ENCODE measurements at regions not wholly inside any gene's neighbourhood (a gene's known extent, or its start where the extent isn't known, plus 50 kb on each side); places are given as distances from the start of the nearest gene placed in this dataset.

GRCh38 chr16:85162478-85163277 is 50.4 kb upstream of the CIBAR2 start:
- peak; percentile 54 for DNase-seq

GRCh38 chr16:85163278-85164112 is 51.2 kb upstream of the CIBAR2 start:
- no peak for DNase-seq

GRCh38 chr16:85164431-85164830 is 52.2 kb upstream of the CIBAR2 start:
- DNase-seq, result no peak

- DNase-seq, result no peak
These were observed 52.7 kb upstream of the CIBAR2 start for GRCh38 chr16:85164838-85165516.

GRCh38 chr16:85165781-85166180 is 53.5 kb upstream of the CIBAR2 start:
- no peak for DNase-seq

GRCh38 chr16:85166281-85166680 is 54.0 kb upstream of the CIBAR2 start:
- no peak for DNase-seq

- no peak for DNase-seq
These were observed 54.7 kb upstream of the CIBAR2 start for GRCh38 chr16:85166699-85167588.

- DNase-seq, result no peak
These were observed 55.6 kb upstream of the CIBAR2 start for GRCh38 chr16:85167589-85168537.

GRCh38 chr16:85168732-85169256 is 56.5 kb upstream of the CIBAR2 start:
- DNase-seq, result no peak

- no peak for DNase-seq
These were observed 57.2 kb upstream of the CIBAR2 start for GRCh38 chr16:85169333-85170065.

GRCh38 chr16:85170066-85170491 is 57.8 kb upstream of the CIBAR2 start:
- DNase-seq, result no peak

GRCh38 chr16:85170590-85171003 is 58.3 kb upstream of the CIBAR2 start:
- no peak for DNase-seq

GRCh38 chr16:85171004-85171758 is 58.9 kb upstream of the CIBAR2 start:
- no peak for DNase-seq

GRCh38 chr16:85171759-85172454 is 59.6 kb upstream of the CIBAR2 start:
- DNase-seq, result no peak

- DNase-seq, result no peak
These were observed 60.3 kb upstream of the CIBAR2 start for GRCh38 chr16:85172455-85173145.

- DNase-seq, result no peak
These were observed 61.1 kb upstream of the CIBAR2 start for GRCh38 chr16:85173146-85173980.

Data from DMS79 (cell line).